MG63 (cell line): ENCODE measurements at regions not wholly inside any gene's neighbourhood (a gene's known extent, or its start where the extent isn't known, plus 50 kb on each side); places are given as distances from the start of the nearest gene placed in this dataset.
"Not testable (repeated sequence)": the region's sequence is repeated elsewhere in the genome, so short reads cannot be mapped to it uniquely, and the experiment has no call there.

Source experiments
- DNase-seq: peaks from one replicate; pipeline ENCODE4 v3.0.0-alpha.2; 2020
- H3K27me3 ChIP-seq: fragments of 250-450 bp; sonication (Bioruptor Pico); 2 replicates; pipeline ENCODE4 v1.5.1; 2020; ENCODE audit warnings: mild to moderate bottlenecking, moderate library complexity
- H3K36me3 ChIP-seq: fragments of 250-450 bp; sonication (Bioruptor Pico); 2 replicates; pipeline ENCODE4 v1.5.1; 2020; ENCODE audit warnings: mild to moderate bottlenecking, moderate library complexity
- H3K4me3 ChIP-seq: fragments of 250-450 bp; sonication (Bioruptor Pico); 2 replicates; pipeline ENCODE4 v1.5.1; 2020; ENCODE audit warnings: mild to moderate bottlenecking, moderate library complexity
- H3K9me3 ChIP-seq: fragments of 250-450 bp; sonication (Bioruptor Pico); 2 replicates; pipeline ENCODE4 v1.5.1; 2020; ENCODE audit warnings: mild to moderate bottlenecking, moderate library complexity

DNA sequence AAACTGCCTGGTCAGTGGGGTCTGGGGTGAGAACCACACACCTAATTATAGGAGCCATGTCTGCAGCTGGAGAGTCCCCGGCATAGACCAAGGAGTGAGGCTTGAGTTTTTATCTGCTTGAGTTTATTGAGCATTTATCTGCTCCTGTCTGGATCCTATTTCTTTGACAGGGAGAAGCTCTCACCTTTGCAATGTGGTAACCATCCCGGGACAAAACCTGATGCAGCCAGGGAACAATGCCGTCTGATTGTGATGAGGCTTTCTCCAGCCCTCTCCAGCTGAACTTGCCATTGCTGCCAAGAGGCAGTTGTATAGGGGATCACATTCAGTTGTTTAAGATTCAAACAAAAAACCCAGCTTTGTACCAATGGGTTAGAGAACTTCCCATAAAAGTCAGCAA, 324.4 kb downstream of the TSN start:
- Histone ChIP-seq H3K27me3 (no peaks in the 10 kb centered on the region), H3K9me3 (no peaks in the 10 kb centered on the region), H3K4me3 (no peak overlapping the region), H3K36me3 (no peaks in the 10 kb centered on the region)
- no peak for DNase-seq

DNA sequence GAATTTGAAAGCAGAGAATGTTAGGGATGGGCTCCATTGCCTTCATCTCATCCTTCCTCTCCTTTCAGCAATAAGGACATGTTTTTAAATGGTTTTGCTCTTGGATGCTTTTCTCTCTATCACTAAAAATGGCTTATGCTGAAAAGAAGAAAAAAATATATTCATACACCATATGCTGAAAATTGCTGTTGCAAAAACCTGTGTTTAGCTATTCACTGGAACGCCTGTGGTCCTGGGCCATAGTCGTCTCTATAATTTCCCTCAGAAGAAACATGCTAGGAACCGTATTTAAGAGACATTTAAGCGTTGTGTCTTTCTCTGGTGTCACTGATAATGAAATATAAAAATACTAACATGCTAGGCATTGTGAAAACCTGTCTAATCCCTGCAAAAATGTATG, 324.9 kb downstream of the TSN start:
- Histone ChIP-seq H3K27me3 (no peaks in the 10 kb centered on the region), H3K4me3 (no peak overlapping the region), H3K36me3 (no peaks in the 10 kb centered on the region), H3K9me3 (no peaks in the 10 kb centered on the region)
- no peak for DNase-seq

DNA sequence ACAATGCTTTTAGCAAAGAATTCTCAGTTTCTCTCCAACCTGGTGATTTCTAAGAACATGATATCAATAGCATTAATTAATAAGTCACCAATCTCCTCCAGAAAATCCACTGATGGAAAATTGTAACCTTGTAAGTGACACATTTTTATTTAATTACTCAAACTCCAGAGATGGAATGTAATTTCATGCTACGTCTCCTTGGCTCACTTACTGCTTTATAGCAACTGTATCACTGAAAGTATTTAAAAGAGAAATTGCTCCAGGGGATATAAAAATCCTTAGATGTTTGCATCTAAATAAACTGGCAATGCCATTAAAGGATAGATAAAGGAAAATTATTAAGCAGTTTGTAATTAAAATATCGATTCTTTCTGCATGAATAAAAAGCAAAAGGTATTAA, 325.4 kb downstream of the TSN start:
- no peaks in the 10 kb centered on the region for H3K27me3 ChIP-seq
- H3K36me3 ChIP-seq, result no peaks in the 10 kb centered on the region
- no peaks in the 10 kb centered on the region for H3K9me3 ChIP-seq
- DNase-seq, result no peak
- no peak overlapping the region for H3K4me3 ChIP-seq

DNA sequence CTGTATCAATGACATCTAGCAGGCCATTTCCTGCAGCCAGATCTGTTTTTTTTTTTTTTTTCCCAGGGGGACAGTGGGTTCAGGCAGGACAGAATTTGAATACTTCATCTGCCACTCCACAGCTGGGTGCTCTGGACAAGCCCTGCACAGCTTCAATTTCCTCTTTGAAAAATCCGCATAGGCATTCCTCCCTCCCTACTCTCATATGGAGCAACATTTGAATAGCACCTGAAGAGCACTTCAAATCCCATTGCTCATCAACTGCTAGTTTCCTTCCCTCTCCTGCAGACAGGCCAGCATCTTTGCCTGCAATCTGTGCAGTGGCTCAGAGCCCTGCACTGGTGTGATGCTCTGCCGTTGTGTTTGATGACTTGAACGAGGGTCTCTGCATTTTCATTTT, 326.3 kb downstream of the TSN start:
- Histone ChIP-seq H3K27me3 (no peaks in the 10 kb centered on the region), H3K4me3 (no peak overlapping the region), H3K9me3 (no peaks in the 10 kb centered on the region), H3K36me3 (no peaks in the 10 kb centered on the region)
- DNase-seq, result no peak

DNA sequence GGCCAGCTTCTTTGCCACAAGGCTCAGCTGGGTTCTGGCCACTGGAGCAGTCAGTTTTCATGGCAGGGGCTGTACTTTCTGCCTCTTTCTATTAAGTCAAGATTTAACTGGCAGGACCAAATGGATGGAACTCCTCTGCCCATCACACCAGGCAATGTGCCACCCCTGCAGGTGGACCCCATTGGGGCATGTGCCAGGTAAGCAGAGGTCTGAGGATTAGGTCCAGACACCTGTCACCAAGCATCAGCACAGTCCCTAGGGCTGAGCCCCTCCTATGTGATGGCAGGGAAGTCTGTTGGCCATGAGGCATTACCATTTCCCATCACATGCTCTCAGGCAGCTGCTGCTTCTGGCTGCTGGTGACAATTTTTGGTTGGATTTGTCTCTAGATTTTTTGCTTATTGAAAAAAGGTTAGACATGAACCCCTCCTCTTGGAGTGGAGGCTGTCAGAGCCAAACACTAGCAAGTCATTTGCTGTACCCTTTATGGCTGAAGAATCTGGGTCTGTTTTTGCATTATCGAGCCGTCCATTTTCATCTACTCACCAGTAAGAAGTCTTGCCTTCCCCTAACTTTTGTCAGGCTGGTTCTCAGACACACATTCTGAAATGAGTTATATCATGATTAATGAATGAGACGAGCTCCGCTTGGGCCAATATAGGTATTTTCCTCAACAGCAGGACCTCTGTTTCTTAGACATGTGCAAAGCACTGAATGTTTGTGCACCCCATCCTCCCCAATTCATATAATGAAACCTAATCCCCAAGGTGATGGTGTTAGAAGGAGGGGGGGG, 328.0 kb downstream of the TSN start:
- no peak for DNase-seq
- no peak overlapping the region for H3K4me3 ChIP-seq
- no peaks in the 10 kb centered on the region for H3K9me3 ChIP-seq
- peaks cover 4% of the 10 kb centered on the region for H3K27me3 ChIP-seq
- no peaks in the 10 kb centered on the region for H3K36me3 ChIP-seq

DNA sequence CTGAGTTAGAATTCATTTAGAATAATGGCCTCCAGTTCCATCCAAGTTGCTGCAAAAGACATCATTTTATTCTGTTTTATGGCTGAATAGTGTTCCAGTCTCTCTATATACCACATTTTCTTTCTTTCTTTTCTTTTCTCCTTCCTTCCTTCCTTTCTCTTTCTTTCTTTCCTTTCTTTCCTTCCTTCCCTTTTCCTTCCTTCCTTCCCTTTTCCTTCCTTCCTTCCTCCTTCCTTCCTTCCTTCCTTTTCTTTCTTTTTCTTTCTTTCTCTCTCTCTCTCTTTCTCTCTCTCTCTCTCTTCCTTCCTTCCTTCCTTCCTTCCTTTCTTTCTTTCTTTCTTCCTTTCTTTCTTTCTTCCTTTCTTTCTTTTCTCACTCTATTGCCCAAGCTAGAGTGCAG, 330.2 kb downstream of the TSN start:
- not testable (repeated sequence) for H3K27me3 ChIP-seq, DNase-seq, H3K4me3 ChIP-seq, H3K36me3 ChIP-seq, H3K9me3 ChIP-seq

DNA sequence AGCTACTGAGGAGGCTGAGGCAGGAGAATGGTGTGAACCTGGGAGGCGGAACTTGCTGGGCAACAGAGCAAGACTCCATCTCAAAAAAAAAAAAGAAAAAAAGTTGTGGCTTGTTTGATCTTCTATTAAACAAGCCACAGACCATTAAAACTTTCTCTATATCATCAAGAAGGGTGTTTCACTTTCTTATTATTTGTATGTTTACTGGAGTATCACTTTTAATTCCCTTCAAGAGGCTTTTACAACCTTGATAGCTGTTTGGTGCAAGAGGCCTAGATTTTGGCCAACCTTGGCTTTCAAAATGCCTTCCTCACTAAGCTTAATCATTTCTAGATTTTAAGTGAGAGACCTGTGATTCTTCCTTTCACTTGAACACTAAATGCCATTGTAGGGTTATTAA, 339.1 kb downstream of the TSN start:
- no peaks in the 10 kb centered on the region for H3K36me3 ChIP-seq
- H3K27me3 ChIP-seq, result no peaks in the 10 kb centered on the region
- H3K9me3 ChIP-seq, result no peaks in the 10 kb centered on the region
- no peak overlapping the region for H3K4me3 ChIP-seq
- DNase-seq, result no peak

DNA sequence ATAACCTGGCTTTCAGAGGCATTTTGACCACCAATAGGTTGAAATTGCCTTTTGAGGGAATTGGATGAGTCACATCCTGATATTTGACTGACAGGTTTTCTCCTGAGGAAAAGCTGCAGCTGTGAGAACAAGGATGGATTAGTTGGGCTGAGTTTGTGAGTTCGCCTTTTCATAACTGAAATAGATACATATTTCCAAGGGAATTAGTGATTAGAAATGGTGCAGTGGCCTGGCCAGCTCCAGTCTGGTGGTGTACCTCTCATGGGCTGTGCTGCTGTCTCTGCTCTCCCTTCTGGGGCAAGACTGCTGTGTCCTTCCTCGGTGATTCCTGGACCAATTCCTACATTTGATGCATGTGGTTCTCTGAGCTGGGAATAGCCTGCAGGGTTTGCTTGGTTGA, 341.3 kb downstream of the TSN start:
- no peak for DNase-seq
- Histone ChIP-seq H3K27me3 (no peaks in the 10 kb centered on the region), H3K4me3 (no peak overlapping the region), H3K36me3 (no peaks in the 10 kb centered on the region), H3K9me3 (no peaks in the 10 kb centered on the region)

DNA sequence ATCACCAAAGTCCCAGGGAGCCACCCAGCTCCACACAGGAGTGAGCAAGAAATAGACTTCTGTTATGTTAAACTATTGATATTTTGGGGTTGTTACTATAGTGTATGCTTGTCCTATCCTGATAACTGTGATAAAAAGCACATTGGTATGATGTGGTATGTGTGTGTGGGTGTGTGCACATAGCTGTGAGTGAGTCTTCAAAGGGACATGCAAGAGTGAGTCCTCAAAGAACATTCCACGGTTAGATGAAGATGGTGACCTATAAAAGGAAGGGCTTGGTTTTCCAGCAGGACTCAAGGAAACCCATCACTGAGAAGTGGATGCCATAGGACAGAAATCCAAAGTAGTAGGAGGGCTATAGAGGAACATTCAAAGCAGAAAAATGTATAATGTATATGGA, 342.9 kb downstream of the TSN start:
- Histone ChIP-seq H3K27me3 (no peaks in the 10 kb centered on the region), H3K36me3 (no peaks in the 10 kb centered on the region), H3K9me3 (no peaks in the 10 kb centered on the region), H3K4me3 (no peak overlapping the region)
- no peak for DNase-seq

DNA sequence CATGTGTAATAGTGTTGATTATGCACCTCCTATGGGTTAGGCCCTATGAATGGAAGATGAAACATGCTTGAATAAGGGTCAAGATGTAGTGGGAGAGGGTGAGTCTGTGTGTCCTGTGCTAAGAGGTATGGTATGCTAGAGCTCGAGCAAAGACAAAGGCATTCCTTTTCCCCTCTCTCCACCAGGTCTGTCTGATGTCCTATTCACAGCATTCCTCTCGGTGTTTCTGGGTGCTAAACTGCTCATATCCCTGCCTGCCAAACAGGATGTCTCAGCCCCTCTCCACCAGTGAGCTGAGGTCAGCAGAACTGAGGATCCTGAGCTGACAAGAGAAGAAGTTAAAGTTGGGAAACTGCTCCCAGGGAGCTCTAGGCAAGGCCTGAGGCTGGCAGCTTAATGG, 344.9 kb downstream of the TSN start:
- Histone ChIP-seq H3K27me3 (no peaks in the 10 kb centered on the region), H3K4me3 (no peak overlapping the region), H3K9me3 (no peaks in the 10 kb centered on the region), H3K36me3 (no peaks in the 10 kb centered on the region)
- no peak for DNase-seq

DNA sequence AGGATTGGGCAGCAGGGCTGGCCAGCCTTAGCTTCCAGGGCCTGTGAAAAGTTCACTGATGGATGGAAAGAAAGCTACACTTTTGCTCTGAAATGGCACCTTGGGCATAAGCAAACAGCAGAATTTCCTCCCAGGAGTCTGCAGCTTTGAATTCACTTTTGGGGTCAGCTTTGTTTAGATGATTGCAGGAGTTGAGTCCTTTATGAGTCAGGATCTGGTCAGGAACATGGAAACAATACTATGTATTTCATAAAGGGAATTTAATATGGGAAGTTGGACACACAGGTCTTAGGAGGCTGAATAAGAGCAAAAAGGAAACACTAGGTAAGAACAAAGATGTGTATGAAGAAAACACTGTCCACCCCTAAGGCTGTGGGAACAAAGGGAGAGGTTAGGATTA, 345.3 kb downstream of the TSN start:
- Histone ChIP-seq H3K36me3 (no peaks in the 10 kb centered on the region), H3K27me3 (no peaks in the 10 kb centered on the region), H3K4me3 (no peak overlapping the region), H3K9me3 (no peaks in the 10 kb centered on the region)
- no peak for DNase-seq

DNA sequence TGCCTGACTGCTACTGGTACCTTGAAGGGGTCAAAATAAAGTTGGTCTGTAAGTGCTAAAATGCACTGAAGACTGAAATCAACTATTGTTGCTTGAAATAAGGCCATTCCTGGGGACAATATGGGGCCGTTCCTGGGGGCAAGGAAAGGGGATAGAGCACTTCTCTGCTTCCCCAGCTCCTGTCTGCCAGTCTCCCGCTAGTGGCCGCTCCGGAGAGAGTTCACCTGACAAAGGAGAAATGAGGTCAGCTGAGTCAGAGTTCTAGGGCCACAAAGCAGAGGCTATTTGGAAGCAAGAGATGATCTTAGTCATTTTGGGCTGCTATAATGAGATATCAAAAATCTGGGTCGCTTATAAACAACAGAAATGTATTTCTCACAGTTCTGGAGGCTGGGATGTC, 345.9 kb downstream of the TSN start:
- Histone ChIP-seq H3K9me3 (no peaks in the 10 kb centered on the region), H3K27me3 (no peaks in the 10 kb centered on the region), H3K36me3 (no peaks in the 10 kb centered on the region), H3K4me3 (no peak overlapping the region)
- DNase-seq, result no peak

DNA sequence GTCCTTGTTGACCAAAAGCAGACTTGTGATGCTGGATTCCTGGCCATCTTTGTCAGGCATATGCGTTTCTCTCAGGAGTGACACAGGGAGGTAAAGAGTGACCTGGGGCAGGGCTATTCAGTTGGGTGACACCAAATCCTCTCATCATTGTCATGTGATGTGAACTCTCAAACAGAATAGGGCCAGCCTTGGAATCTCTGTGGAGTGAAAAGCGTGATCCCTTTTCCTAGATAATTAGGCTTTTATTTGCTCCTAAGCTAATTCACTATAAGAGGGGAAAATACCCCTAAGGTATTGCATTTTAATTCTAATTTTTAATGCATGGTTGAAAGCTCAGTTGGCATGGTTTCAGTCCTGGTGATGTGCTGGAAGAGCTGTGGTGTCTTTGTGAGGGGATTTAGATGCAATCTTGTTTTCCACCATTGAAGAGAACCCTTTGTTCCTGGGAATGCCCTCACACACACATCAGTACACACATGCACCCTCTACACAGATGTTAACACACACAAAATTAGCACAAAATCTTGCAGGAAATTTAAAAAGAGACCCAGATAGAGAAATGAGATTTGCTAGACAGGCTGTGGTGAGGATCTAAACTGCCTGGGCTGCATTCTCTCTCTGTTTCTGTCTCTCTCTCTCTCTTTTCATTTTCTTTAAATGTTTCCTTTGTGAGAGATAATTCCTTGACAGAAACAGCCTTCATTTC, 349.9 kb downstream of the TSN start:
- no peak overlapping the region for H3K4me3 ChIP-seq

DNA sequence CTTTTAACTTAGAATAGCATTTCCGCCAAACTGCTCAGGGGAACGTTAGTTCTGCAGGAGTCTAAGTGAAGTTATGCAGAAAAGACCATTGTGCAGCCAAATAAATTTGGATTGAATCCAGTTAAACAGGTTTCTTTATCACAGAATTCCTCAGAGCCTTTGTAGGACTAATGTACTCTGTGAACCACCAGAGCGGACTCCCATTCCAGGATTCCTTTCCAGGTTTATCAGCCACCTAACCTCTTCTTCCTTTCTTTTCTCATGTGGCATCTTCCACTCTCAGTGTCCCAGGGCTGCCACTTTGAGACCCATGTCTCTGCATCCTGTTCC, 350.4 kb downstream of the TSN start:
- DNase-seq, result no peak
- peaks cover 4% of the 10 kb centered on the region; the same call in 1 of the 2 replicates for H3K27me3 ChIP-seq

More for the DNA sequence above, 349.9 kb downstream of the TSN start:
- H3K36me3 ChIP-seq, result no peaks in the 10 kb centered on the region
- no peak for DNase-seq
- no peaks in the 10 kb centered on the region for H3K9me3 ChIP-seq
- H3K27me3 ChIP-seq, result peaks cover 4% of the 10 kb centered on the region; the same call in 1 of the 2 replicates

DNA sequence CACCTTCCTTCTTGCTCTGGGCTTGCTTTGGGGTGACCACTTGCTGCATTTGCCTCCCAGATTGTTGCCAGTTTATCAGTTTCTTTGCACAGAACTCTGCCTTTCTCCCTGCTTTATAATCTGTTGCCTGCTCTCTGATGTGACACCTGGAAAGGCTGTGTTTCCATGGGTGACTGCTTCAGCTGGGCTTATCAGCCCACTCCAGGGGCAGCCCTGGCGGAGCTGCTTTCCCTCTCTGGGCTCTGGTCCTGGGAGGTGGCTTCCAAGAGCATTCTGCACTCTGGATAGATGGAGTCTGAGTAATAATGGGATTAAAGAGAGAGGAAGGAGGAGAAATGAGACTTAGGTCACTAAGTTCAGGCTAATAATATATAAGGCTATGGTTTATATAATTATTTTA, 352.7 kb downstream of the TSN start:
- Histone ChIP-seq H3K4me3 (no peak overlapping the region), H3K9me3 (no peaks in the 10 kb centered on the region), H3K36me3 (no peaks in the 10 kb centered on the region), H3K27me3 (peaks cover 4% of the 10 kb centered on the region; the same call in 1 of the 2 replicates)
- DNase-seq, result no peak

More for the DNA sequence above, 350.4 kb downstream of the TSN start:
- H3K36me3 ChIP-seq, result no peaks in the 10 kb centered on the region
- H3K4me3 ChIP-seq, result no peak overlapping the region
- no peaks in the 10 kb centered on the region for H3K9me3 ChIP-seq

DNA sequence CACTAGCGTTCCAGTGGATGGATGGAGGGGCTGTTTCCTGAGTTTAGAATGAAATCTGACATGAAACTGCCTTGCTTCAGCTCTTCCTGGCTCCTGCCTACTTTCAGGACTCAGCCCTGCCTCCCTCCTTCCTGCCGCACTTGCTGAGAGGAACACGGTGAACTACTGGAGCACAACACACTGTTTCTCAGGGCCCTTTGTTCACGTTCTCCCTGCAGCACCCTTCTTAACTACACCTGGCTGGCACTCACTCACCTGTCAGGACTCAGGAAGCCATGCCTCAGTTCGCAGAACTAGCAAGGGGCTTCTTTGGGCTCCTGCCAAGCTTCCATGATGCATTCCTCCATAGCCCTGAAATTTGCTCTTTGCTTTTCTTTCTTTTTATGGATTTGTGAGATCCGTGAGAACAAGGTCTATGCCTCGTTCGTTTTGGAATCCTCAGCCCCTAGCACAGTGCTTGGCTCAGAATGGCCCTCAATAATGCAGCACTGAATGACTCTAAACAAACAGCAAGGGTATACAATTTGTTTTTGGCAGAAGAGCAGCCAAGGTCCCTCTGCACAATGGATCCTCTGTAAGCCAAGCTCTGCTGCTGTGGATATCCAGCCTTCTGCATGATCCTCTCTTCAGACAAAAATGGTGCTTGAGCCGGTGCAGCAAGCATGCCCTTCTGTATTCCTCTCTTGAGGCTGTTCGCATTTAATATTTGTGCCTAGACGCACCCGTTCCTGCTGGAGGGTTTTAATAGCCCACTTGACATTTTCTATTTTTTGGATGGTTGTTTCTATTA, 357.0 kb downstream of the TSN start:
- H3K27me3 ChIP-seq, result peaks cover 4% of the 10 kb centered on the region; the same call in 1 of the 2 replicates
- H3K36me3 ChIP-seq, result no peaks in the 10 kb centered on the region
- no peak for DNase-seq
- H3K4me3 ChIP-seq, result no peak overlapping the region
- no peaks in the 10 kb centered on the region for H3K9me3 ChIP-seq

DNA sequence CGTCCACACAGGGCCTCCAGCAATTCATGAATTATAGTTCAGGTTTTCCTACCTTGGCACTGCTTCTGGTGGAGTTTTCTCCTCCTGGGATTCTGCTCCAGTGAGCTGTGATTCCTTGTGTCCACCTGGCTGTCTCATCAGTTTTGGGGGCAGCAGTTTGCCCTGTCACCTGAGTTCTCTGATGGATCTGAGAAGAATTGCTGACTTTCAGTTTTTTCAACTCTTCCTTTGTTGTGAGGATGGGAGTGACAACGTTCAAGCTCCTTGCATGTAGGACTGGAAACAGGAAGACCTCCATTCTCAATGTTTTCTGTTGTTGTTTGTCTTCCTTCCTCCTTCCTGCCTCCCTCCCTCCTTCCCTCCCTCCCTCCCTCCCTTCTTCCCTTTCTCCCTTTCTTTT, 359.0 kb downstream of the TSN start:
- H3K27me3 ChIP-seq, result no peaks in the 10 kb centered on the region; the same call in 1 of the 2 replicates
- DNase-seq, result no peak
- H3K4me3 ChIP-seq, result no peak overlapping the region
- H3K9me3 ChIP-seq, result no peaks in the 10 kb centered on the region
- H3K36me3 ChIP-seq, result no peaks in the 10 kb centered on the region
